GM13976 (cell line): ENCODE measurements at regions not wholly inside any gene's neighbourhood (a gene's known extent, or its start where the extent isn't known, plus 50 kb on each side); places are given as distances from the start of the nearest gene placed in this dataset.

Source experiments
- DNase-seq: peaks from one replicate; pipeline ENCODE4 v3.0.0; 2012; ENCODE audit warnings: low spot score
- CTCF ChIP-seq: IDR thresholded peaks from 2 replicates; pipeline ENCODE4 v1.5.1; 2012; ENCODE audit warnings: borderline replicate concordance, mild to moderate bottlenecking; ENCODE audit not compliant: insufficient read depth; ENCODE audit errors: extremely low read depth, missing control alignments, control extremely low read depth
- in situ Hi-C: fragments of 300-500 bp; cut with MboI; formaldehyde crosslinking; loops from one replicate; pipeline ENCODE4 v1.12.0; 2022; ENCODE audit warnings: low sequenced_read_pairs, mixed read lengths, inconsistent platforms; ENCODE audit not compliant: unreplicated experiment

DNA sequence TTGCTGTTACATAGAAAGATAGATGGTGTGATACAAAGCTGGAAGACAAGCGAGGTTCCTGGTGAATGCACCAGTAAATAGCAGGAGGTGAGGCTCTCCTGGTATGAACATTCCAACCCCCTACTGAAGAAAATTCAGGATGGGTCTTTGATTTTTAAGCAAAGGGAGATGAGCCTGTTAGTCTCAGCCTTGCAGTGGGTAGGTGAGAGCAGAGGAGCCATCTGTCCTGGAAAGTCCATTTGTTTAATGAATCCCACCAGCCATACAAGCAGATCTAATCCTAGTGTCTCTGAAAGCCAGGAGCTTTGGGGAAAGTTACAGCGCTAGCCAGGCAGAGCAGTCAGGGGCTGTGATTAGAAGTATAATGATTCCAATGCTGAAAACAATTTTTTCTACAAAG is 234.8 kb upstream of the FOXN3 start:
- no peak for DNase-seq
- TF ChIP-seq CTCF, result no peak
- in situ Hi-C loops, result no loop called here

DNA sequence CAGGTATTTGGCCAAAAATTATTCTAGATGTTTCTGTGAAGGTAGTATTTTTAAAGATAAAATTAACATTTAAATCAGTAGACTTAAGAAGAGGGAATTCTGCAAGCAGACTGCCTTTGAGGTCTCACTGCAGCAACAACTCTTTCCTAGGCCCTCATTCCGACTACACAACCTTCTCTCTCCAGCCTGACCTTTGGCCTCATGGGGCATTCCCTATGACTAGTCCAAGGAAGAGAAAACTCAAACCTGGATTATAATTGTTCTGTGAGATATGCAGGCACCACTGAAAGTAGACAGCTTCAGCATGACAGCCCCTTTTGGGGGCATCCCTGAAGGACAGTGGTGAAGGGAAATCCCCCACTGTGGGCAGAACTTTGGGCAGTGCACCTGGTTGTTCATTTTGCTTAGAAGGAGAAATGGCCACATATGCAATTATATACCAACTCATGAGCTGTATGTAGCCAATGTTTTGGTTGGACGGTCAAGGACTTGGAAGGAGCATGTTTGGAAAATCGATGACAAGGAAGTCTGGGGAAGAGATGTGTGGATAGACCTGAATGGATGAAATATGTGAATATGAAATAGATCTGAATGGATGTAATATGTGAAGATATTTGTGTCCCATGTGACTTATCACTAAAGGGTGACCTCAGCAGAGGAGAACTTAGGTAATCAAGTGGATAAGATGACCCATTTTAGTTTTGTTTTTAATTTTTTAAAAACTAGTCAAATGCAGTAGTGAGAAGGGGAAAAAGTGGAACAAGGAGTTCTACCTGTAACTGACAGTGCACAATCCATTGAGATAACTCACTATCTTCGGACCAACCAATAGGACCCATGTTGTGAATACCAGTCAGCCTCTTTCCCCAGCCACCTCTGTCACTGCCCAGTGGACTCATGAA is 233.3 kb upstream of the FOXN3 start:
- no peak for TF ChIP-seq CTCF
- in situ Hi-C loops, result no loop called here
- DNase-seq, result no peak

DNA sequence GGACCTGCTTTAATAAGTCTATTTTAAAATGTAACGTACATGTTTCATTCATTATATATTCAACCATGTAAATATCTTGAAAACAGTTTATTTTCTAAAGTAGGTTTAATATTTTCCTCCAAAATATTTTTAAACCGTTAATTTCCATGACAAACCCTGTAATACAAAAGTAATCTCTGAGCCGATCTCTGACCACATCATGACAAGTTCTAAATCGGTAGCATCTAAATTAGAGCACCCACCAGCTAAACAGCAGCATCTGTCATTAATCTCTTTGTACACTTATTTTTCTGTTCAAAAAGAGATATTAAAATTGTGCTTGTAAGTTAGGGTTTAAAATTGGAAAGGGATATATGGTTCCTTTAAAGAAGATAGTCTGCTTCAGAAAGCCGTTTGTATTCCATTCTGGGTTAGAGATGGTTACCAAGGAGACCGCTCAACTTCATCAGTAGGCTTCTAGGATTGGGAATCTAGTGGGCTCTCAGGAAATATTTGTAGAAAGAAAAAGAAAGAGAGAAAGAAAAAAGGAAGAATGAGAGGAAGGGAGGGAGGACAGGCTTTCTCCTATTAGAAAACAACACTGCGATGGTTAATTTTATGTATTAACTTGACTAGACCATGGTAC is 232.5 kb upstream of the FOXN3 start:
- no peak for DNase-seq
- in situ Hi-C loops, result no loop called here
- no peak for TF ChIP-seq CTCF

DNA sequence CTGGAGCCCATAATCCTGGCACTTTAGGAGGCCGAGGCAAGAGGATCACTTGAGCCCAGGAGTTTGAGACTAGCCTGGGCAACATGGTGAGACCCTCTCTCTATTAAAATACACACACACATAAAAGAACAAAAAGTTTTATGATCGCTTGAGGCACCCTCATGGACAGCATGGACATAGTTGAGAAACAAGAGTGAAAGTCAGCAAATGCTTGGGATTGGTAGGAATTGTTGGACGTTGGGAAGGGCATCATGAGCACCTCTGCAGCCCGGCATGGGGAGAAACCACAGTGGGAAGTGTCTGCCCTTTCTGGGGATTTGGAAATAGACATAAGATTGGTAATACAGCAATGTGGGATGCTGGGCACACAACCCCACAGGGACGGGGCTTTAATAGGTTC is 231.9 kb upstream of the FOXN3 start:
- TF ChIP-seq CTCF, result no peak
- DNase-seq, result no peak
- in situ Hi-C loops, result no loop called here

- no peak for DNase-seq
- in situ Hi-C loops, result no loop called here
- no peak for TF ChIP-seq CTCF
Measured at GRCh38 chr14:89648510-89648909, 231.5 kb upstream of the FOXN3 start.

DNA sequence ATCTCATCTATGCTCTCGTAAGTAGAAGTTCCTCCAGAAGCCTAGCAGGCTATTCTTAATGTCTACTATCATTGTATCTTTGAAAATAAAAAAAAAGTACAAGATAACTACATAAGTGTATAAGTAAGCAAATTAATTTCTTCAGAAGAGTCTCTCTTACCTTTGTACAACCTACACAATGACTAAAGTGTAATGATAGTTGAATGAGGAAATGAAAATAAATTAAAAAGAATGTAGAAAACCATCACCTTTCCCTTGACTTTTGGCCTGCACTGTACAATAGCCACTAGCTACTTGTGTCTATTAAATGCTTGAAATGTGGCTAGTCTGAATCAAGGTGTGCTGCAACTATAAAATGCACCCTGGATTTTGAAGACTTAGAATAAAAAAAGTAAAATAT is 229.9 kb upstream of the FOXN3 start:
- TF ChIP-seq CTCF, result no peak
- no peak for DNase-seq
- in situ Hi-C loops, result no loop called here
